IPS-20b (cell line): ENCODE measurements at regions not wholly inside any gene's neighbourhood (a gene's known extent, or its start where the extent isn't known, plus 50 kb on each side); places are given as distances from the start of the nearest gene placed in this dataset.

ENCODE experiments used
- H3K27ac ChIP-seq: one replicate; pipeline ENCODE4 v1.5.1; 2013; ENCODE audit warnings: low read length
- H3K27me3 ChIP-seq: 2 replicates; pipeline ENCODE4 v1.6.1; 2013; ENCODE audit warnings: mild to moderate bottlenecking, low read length, inconsistent platforms; ENCODE audit not compliant: insufficient read depth
- H3K36me3 ChIP-seq: 2 replicates; pipeline ENCODE4 v1.6.1; 2013; ENCODE audit warnings: low read depth, mild to moderate bottlenecking, inconsistent platforms, low read length, moderate library complexity; ENCODE audit not compliant: insufficient read depth
- H3K4me1 ChIP-seq: 2 replicates; pipeline ENCODE4 v1.6.1; 2013; ENCODE audit warnings: mild to moderate bottlenecking, control low read depth, inconsistent platforms, low read length, moderate library complexity; ENCODE audit not compliant: insufficient read depth
- H3K4me3 ChIP-seq: 2 replicates; pipeline ENCODE4 v1.5.1; 2013; ENCODE audit warnings: mild to moderate bottlenecking, low read length, inconsistent platforms
- H3K9ac ChIP-seq: 2 replicates; pipeline ENCODE4 v1.6.1; 2013; ENCODE audit warnings: low read depth, mild to moderate bottlenecking, inconsistent platforms, low read length, moderate library complexity
- H3K9me3 ChIP-seq: 2 replicates; pipeline ENCODE4 v1.6.1; 2013; ENCODE audit warnings: mild to moderate bottlenecking, low read depth, low read length, inconsistent platforms; ENCODE audit not compliant: insufficient read depth

- H3K4me1 ChIP-seq: no peaks in the 10 kb centered on the region
- H3K27ac ChIP-seq: no peak overlapping the region
- H3K9ac ChIP-seq: no peak overlapping the region
- H3K27me3 ChIP-seq: no peaks in the 10 kb centered on the region
- H3K9me3 ChIP-seq: no peaks in the 10 kb centered on the region
- H3K36me3 ChIP-seq: no peaks in the 10 kb centered on the region
- H3K4me3 ChIP-seq: no peak overlapping the region
Measured at GRCh38 chr4:31411565-31411964, 691.4 kb downstream of the PCDH7 start.

GRCh38 chr4:31415629-31416028, 695.5 kb downstream of the PCDH7 start:
- H3K9me3 ChIP-seq: no peaks in the 10 kb centered on the region
- H3K36me3 ChIP-seq: no peaks in the 10 kb centered on the region
- H3K27ac ChIP-seq: no peak overlapping the region
- H3K9ac ChIP-seq: no peak overlapping the region
- no peak overlapping the region for H3K4me3 ChIP-seq
- H3K27me3 ChIP-seq: no peaks in the 10 kb centered on the region
- no peaks in the 10 kb centered on the region for H3K4me1 ChIP-seq

- no peak overlapping the region for H3K9ac ChIP-seq
- no peak overlapping the region for H3K27ac ChIP-seq
- H3K36me3 ChIP-seq: no peaks in the 10 kb centered on the region
- H3K4me1 ChIP-seq: no peaks in the 10 kb centered on the region
- H3K9me3 ChIP-seq: no peaks in the 10 kb centered on the region
- no peak overlapping the region for H3K4me3 ChIP-seq
- H3K27me3 ChIP-seq: no peaks in the 10 kb centered on the region
Measured at GRCh38 chr4:31416498-31416897, 696.3 kb downstream of the PCDH7 start.

GRCh38 chr4:31417040-31417439, 696.9 kb downstream of the PCDH7 start:
- no peak overlapping the region for H3K4me3 ChIP-seq
- no peaks in the 10 kb centered on the region for H3K27me3 ChIP-seq
- no peaks in the 10 kb centered on the region for H3K4me1 ChIP-seq
- H3K9ac ChIP-seq: no peak overlapping the region
- no peak overlapping the region for H3K27ac ChIP-seq
- H3K9me3 ChIP-seq: no peaks in the 10 kb centered on the region
- H3K36me3 ChIP-seq: no peaks in the 10 kb centered on the region

- Histone ChIP-seq H3K4me3 (no peak overlapping the region), H3K27ac (no peak overlapping the region)
Measured at GRCh38 chr4:31422006-31422405, 701.8 kb downstream of the PCDH7 start.

DNA sequence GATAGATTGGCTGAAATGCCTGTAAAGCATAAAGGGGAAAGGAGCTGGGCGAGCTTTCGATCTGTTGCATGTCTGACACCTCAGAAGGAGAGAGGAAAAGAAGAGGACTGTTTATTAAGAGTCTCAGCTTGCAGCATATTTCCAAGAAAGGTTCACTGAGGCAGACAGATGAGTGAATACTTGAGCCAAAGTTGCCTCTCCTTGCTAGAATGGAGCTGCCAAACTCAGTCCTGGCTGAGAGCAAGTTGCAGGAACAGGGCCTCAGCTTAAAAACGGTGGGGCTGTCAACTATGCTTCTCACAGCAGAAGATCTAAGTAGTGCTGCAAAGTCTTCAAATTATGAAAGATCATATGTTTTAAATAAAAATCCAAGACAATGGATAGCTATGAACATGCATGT, 707.5 kb downstream of the PCDH7 start:
- no peaks in the 10 kb centered on the region for H3K36me3 ChIP-seq
- no peak overlapping the region for H3K27ac ChIP-seq
- no peak overlapping the region for H3K9ac ChIP-seq
- no peaks in the 10 kb centered on the region for H3K9me3 ChIP-seq
- H3K27me3 ChIP-seq: no peaks in the 10 kb centered on the region
- no peak overlapping the region for H3K4me3 ChIP-seq
- H3K4me1 ChIP-seq: no peaks in the 10 kb centered on the region

More at GRCh38 chr4:31422006-31422405, 701.8 kb downstream of the PCDH7 start:
- Histone ChIP-seq H3K36me3 (no peaks in the 10 kb centered on the region), H3K27me3 (no peaks in the 10 kb centered on the region), H3K9me3 (no peaks in the 10 kb centered on the region), H3K4me1 (no peaks in the 10 kb centered on the region), H3K9ac (no peak overlapping the region)

- Histone ChIP-seq H3K27ac (no peak overlapping the region), H3K9ac (no peak overlapping the region), H3K27me3 (no peaks in the 10 kb centered on the region), H3K9me3 (no peaks in the 10 kb centered on the region), H3K36me3 (no peaks in the 10 kb centered on the region), H3K4me3 (no peak overlapping the region), H3K4me1 (no peaks in the 10 kb centered on the region)
Measured at GRCh38 chr4:31442236-31442635, 722.1 kb downstream of the PCDH7 start.

- Histone ChIP-seq H3K9me3 (no peaks in the 10 kb centered on the region), H3K4me1 (no peaks in the 10 kb centered on the region), H3K36me3 (no peaks in the 10 kb centered on the region), H3K27me3 (no peaks in the 10 kb centered on the region), H3K27ac (no peak overlapping the region), H3K4me3 (no peak overlapping the region), H3K9ac (no peak overlapping the region)
Measured at GRCh38 chr4:31445526-31445925, 725.4 kb downstream of the PCDH7 start.

GRCh38 chr4:31455612-31456011, 735.4 kb downstream of the PCDH7 start:
- Histone ChIP-seq H3K27me3 (no peaks in the 10 kb centered on the region), H3K36me3 (no peaks in the 10 kb centered on the region), H3K27ac (no peak overlapping the region), H3K4me3 (no peak overlapping the region), H3K9ac (no peak overlapping the region), H3K4me1 (no peaks in the 10 kb centered on the region), H3K9me3 (no peaks in the 10 kb centered on the region)

DNA sequence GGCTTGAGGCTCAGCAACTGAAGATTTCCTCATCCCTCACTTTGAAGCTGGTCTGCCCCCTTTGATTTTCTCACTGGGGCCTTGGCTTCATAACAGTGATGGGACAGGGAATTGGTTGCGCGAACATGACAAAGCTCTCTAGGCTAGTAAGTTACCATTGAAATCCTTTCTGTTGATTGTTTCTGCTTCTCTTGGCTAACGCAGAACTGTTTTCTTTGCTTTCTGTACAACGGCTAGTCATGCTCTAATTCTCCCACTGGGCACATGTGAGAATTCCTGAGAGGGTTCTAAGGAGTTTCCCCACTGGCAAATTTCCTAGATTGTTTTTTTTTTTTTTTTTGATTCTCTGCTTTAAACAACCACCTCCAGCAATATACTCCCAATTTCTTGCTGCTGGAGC, 738.6 kb downstream of the PCDH7 start:
- Histone ChIP-seq H3K27me3 (no peaks in the 10 kb centered on the region), H3K36me3 (no peaks in the 10 kb centered on the region), H3K9ac (no peak overlapping the region), H3K4me1 (no peaks in the 10 kb centered on the region), H3K27ac (no peak overlapping the region), H3K9me3 (peaks cover 9% of the 10 kb centered on the region), H3K4me3 (no peak overlapping the region)

DNA sequence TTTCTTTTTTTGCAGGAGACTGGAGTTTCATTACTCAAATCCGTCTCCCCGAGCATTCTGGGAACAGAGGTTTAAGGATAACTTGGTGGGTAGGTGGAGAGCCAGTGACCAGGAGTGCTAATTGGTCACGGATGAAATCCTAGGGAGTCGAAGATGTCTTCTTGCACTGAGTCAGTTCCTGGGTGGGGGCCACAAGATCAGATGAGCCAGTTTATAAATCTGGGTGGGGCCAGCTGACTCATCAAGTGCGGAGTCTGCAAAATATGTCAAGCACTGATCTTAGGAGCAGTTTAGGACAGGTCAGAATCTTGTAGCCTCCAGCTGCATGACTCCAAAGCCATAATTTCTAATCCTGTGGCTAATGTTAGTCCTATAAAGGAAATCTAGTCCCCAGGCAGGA, 741.3 kb downstream of the PCDH7 start:
- Histone ChIP-seq H3K9me3 (peaks cover 10% of the 10 kb centered on the region), H3K9ac (no peak overlapping the region), H3K27ac (no peak overlapping the region)

GRCh38 chr4:31467781-31468180, 747.6 kb downstream of the PCDH7 start:
- no peaks in the 10 kb centered on the region for H3K36me3 ChIP-seq
- H3K27me3 ChIP-seq: no peaks in the 10 kb centered on the region
- peaks cover 10% of the 10 kb centered on the region for H3K9me3 ChIP-seq
- H3K4me3 ChIP-seq: no peak overlapping the region
- H3K9ac ChIP-seq: no peak overlapping the region
- H3K27ac ChIP-seq: no peak overlapping the region
- no peaks in the 10 kb centered on the region for H3K4me1 ChIP-seq

More for the DNA sequence above, 741.3 kb downstream of the PCDH7 start:
- no peaks in the 10 kb centered on the region for H3K4me1 ChIP-seq
- H3K4me3 ChIP-seq: no peak overlapping the region
- no peaks in the 10 kb centered on the region for H3K27me3 ChIP-seq
- no peaks in the 10 kb centered on the region for H3K36me3 ChIP-seq

GRCh38 chr4:31474221-31474620, 754.1 kb downstream of the PCDH7 start:
- H3K9ac ChIP-seq: no peak overlapping the region
- no peaks in the 10 kb centered on the region for H3K4me1 ChIP-seq
- no peak overlapping the region for H3K27ac ChIP-seq
- no peak overlapping the region for H3K4me3 ChIP-seq
- H3K9me3 ChIP-seq: peaks cover 8% of the 10 kb centered on the region
- no peaks in the 10 kb centered on the region for H3K36me3 ChIP-seq
- no peaks in the 10 kb centered on the region for H3K27me3 ChIP-seq
